GM23248 (cell line): ENCODE measurements at regions not wholly inside any gene's neighbourhood (a gene's known extent, or its start where the extent isn't known, plus 50 kb on each side); places are given as distances from the start of the nearest gene placed in this dataset.

Experiments used
- DNase-seq: peaks from one replicate; pipeline ENCODE4 v3.0.0-alpha.2; 2015
- H2AFZ ChIP-seq: fragments of 200-600 bp; sonication (generic); 2 replicates; pipeline ENCODE4 v1.6.1; 2016; ENCODE audit warnings: antibody characterized with exemption
- H3F3A ChIP-seq: fragments of 200-600 bp; sonication (generic); 2 replicates; pipeline ENCODE4 v1.6.1; 2016; ENCODE audit warnings: mild to moderate bottlenecking, antibody characterized with exemption, mixed run types; ENCODE audit not compliant: insufficient read depth
- H3K27ac ChIP-seq: fragments of 200-600 bp; sonication (generic); 2 replicates; pipeline ENCODE4 v1.5.1; 2016; ENCODE audit warnings: mild to moderate bottlenecking
- H3K27me3 ChIP-seq: fragments of 200-600 bp; sonication (generic); replicated peaks from 2 replicates; pipeline ENCODE4 v1.6.1; 2016; ENCODE audit warnings: mild to moderate bottlenecking; ENCODE audit not compliant: insufficient read depth
- H3K36me3 ChIP-seq: fragments of 200-600 bp; sonication (generic); 2 replicates; pipeline ENCODE4 v1.6.1; 2016; ENCODE audit warnings: low read depth, mild to moderate bottlenecking
- H3K4me1 ChIP-seq: fragments of 200-600 bp; sonication (generic); 2 replicates; pipeline ENCODE4 v1.6.1; 2016; ENCODE audit warnings: mild to moderate bottlenecking; ENCODE audit not compliant: insufficient read depth
- H3K4me2 ChIP-seq: fragments of 200-600 bp; sonication (generic); one replicate; pipeline ENCODE4 v1.6.1; 2016; ENCODE audit warnings: mild to moderate bottlenecking; ENCODE audit not compliant: unreplicated experiment
- H3K4me3 ChIP-seq: fragments of 200-600 bp; sonication (generic); 2 replicates; pipeline ENCODE4 v1.5.1; 2016; ENCODE audit warnings: mild to moderate bottlenecking
- H3K79me2 ChIP-seq: fragments of 200-600 bp; sonication (generic); 2 replicates; pipeline ENCODE4 v1.6.1; 2016; ENCODE audit warnings: mild to moderate bottlenecking; ENCODE audit not compliant: insufficient read depth
- H3K9ac ChIP-seq: fragments of 200-600 bp; sonication (generic); 2 replicates; pipeline ENCODE4 v1.6.1; 2016; ENCODE audit warnings: mild to moderate bottlenecking
- H3K9me2 ChIP-seq: fragments of 200-600 bp; sonication (generic); 2 replicates; pipeline ENCODE4 v1.6.1; 2016; ENCODE audit warnings: mixed run types, mild to moderate bottlenecking, moderate library complexity; ENCODE audit not compliant: insufficient read depth
- H3K9me3 ChIP-seq: fragments of 200-600 bp; sonication (generic); one replicate; pipeline ENCODE4 v1.6.1; 2017; ENCODE audit warnings: low read depth
- H4K20me1 ChIP-seq: fragments of 200-600 bp; sonication (generic); 2 replicates; pipeline ENCODE4 v1.6.0; 2016; ENCODE audit not compliant: insufficient read depth
- EZH2 ChIP-seq: fragments of 200-600 bp; sonication (generic); IDR thresholded peaks from 2 replicates; pipeline ENCODE4 v1.6.1; 2018; ENCODE audit warnings: antibody characterized with exemption, mild to moderate bottlenecking; ENCODE audit not compliant: insufficient read depth, poor library complexity, severe bottlenecking
- EZH2phosphoT487 ChIP-seq: fragments of 200-600 bp; sonication (generic); IDR thresholded peaks from 2 replicates; pipeline ENCODE4 v1.6.1; 2018; ENCODE audit warnings: antibody characterized with exemption, moderate library complexity, mild to moderate bottlenecking, low read depth; ENCODE audit not compliant: insufficient read depth
- WGBS, 2 experiments: methylation state at CpG; one replicate each; pipeline ENCODE4 v1.1.6; 2015 to 2017; ENCODE audit warnings: low lambda C conversion rate in 2 of 2, low coverage in 1 of 2; ENCODE audit errors: missing lambda C conversion rate in 2 of 2; 5-methylcytosine and 5-hydroxymethylcytosine counted together
- in situ Hi-C: fragments of 300-500 bp; cut with MboI; formaldehyde crosslinking; loops from 2 replicates; pipeline ENCODE4 v1.15.0; 2020

GRCh38 chr12:94864987-94865386 lies 138.5 kb downstream of the NDUFA12 start:
- Histone ChIP-seq H2AFZ (no peak overlapping the region), H3K27me3 (peaks cover 26% of the 10 kb centered on the region), H3K4me1 (no peaks in the 10 kb centered on the region), H4K20me1 (no peaks in the 10 kb centered on the region), H3K9me2 (no peaks in the 10 kb centered on the region), H3K9me3 (no peaks in the 10 kb centered on the region), H3K9ac (no peak overlapping the region), H3K27ac (no peak overlapping the region), H3K4me2 (no peak overlapping the region), H3F3A (no peaks in the 10 kb centered on the region), H3K4me3 (no peak overlapping the region), H3K79me2 (no peaks in the 10 kb centered on the region), H3K36me3 (no peaks in the 10 kb centered on the region)
- WGBS, 2 experiments = 67 to 71% methylated on average over 1 of the region's 1 CpG
- TF ChIP-seq EZH2phosphoT487 (no peak), EZH2 (no peak)
- no peak for DNase-seq
- in situ Hi-C loops = no loop called here

GRCh38 chr12:94863321-94864035 lies 140.0 kb downstream of the NDUFA12 start:
- H4K20me1 ChIP-seq = no peaks in the 10 kb centered on the region
- no peak overlapping the region for H3K4me2 ChIP-seq
- H2AFZ ChIP-seq = no peak overlapping the region
- H3K36me3 ChIP-seq = no peaks in the 10 kb centered on the region
- H3K9me2 ChIP-seq = no peaks in the 10 kb centered on the region
- H3K4me3 ChIP-seq = no peak overlapping the region
- TF ChIP-seq EZH2 = no peak
- TF ChIP-seq EZH2phosphoT487 = no peak
- H3K27ac ChIP-seq = no peak overlapping the region
- H3K27me3 ChIP-seq = peaks cover 37% of the 10 kb centered on the region
- H3K9ac ChIP-seq = no peak overlapping the region
- no peaks in the 10 kb centered on the region for H3K4me1 ChIP-seq
- H3K9me3 ChIP-seq = no peaks in the 10 kb centered on the region
- no peaks in the 10 kb centered on the region for H3F3A ChIP-seq
- WGBS, 2 experiments = 37 to 41% methylated on average over 8 of the region's 8 CpGs
- DNase-seq = no peak
- H3K79me2 ChIP-seq = no peaks in the 10 kb centered on the region
- in situ Hi-C loops = no loop called here

- no peaks in the 10 kb centered on the region for H4K20me1 ChIP-seq
- H3K9me3 ChIP-seq = no peaks in the 10 kb centered on the region
- no peaks in the 10 kb centered on the region for H3K9me2 ChIP-seq
- DNase-seq = no peak
- H3K4me3 ChIP-seq = no peak overlapping the region
- no peaks in the 10 kb centered on the region for H3K79me2 ChIP-seq
- no peak for TF ChIP-seq EZH2phosphoT487
- no peak for TF ChIP-seq EZH2
- no peak overlapping the region for H2AFZ ChIP-seq
- 64 to 67% methylated on average over 3 of the region's 3 CpGs for WGBS, 2 experiments
- no peak overlapping the region for H3K4me2 ChIP-seq
- H3K27me3 ChIP-seq = peaks cover 42% of the 10 kb centered on the region
- no peak overlapping the region for H3K27ac ChIP-seq
- no peaks in the 10 kb centered on the region for H3F3A ChIP-seq
- H3K36me3 ChIP-seq = no peaks in the 10 kb centered on the region
- no peaks in the 10 kb centered on the region for H3K4me1 ChIP-seq
- H3K9ac ChIP-seq = no peak overlapping the region
- in situ Hi-C loops = no loop called here
Observed at GRCh38 chr12:94862421-94862820, 141.1 kb downstream of the NDUFA12 start.

GRCh38 chr12:94856324-94856723 lies 147.2 kb downstream of the NDUFA12 start:
- H3K36me3 ChIP-seq = no peaks in the 10 kb centered on the region
- 13% methylated on average over 2 of the region's 2 CpGs for WGBS, 2 experiments
- TF ChIP-seq EZH2 (no peak), EZH2phosphoT487 (no peak)
- no peak overlapping the region for H3K27ac ChIP-seq
- no peaks in the 10 kb centered on the region for H3K9me2 ChIP-seq
- H3K9ac ChIP-seq = no peak overlapping the region
- H3K4me1 ChIP-seq = no peaks in the 10 kb centered on the region
- no peak for DNase-seq
- no peaks in the 10 kb centered on the region for H3K79me2 ChIP-seq
- H3K9me3 ChIP-seq = no peaks in the 10 kb centered on the region
- in situ Hi-C loops = no loop called here
- H4K20me1 ChIP-seq = no peaks in the 10 kb centered on the region
- no peak overlapping the region for H3K4me2 ChIP-seq
- no peak overlapping the region for H2AFZ ChIP-seq
- peaks cover 27% of the 10 kb centered on the region for H3K27me3 ChIP-seq
- no peak overlapping the region for H3K4me3 ChIP-seq
- H3F3A ChIP-seq = no peaks in the 10 kb centered on the region
